ENCODE measurements at regions not wholly inside any gene's neighbourhood (a gene's known extent, or its start where the extent isn't known, plus 50 kb on each side); places are given as distances from the start of the nearest gene placed in this dataset.

- Histone ChIP-seq H3K4me1 (no peaks in the 10 kb centered on the region), H3K36me3 (no peaks in the 10 kb centered on the region), H3K27me3 (no peaks in the 10 kb centered on the region), H3K9me3 (no peaks in the 10 kb centered on the region), H3K4me3 (no peak overlapping the region), H3K27ac (no peak overlapping the region)
- no peak for TF ChIP-seq CTCF (IDR thresholded peaks at IDR 0.05)
- intact Hi-C loops (cut with DNase I): no loop called here
- FAIRE-seq (no peak), ATAC-seq (no peak), DNase-seq (no peak)
- 74 to 82% methylated on average over 5 of the region's 5 CpGs for WGBS, 2 donors
Observed at GRCh38 chr15:70301396-70301795, 203.7 kb upstream of the TLE3 start.

GRCh38 chr15:70299931-70300869 lies 202.5 kb upstream of the TLE3 start:
- H3K27me3 ChIP-seq: no peaks in the 10 kb centered on the region
- H3K4me1 ChIP-seq: no peaks in the 10 kb centered on the region
- no peak for FAIRE-seq
- H3K9me3 ChIP-seq: no peaks in the 10 kb centered on the region
- peak in 3 of 4 donors; percentile 22 to 48 (median 27) for ATAC-seq
- intact Hi-C loops (cut with DNase I): no loop called here
- no peak overlapping the region for H3K4me3 ChIP-seq
- WGBS, 2 donors: 90 to 91% methylated on average over 13 of the region's 13 CpGs
- H3K27ac ChIP-seq: no peak overlapping the region
- DNase-seq: no peak
- H3K36me3 ChIP-seq: no peaks in the 10 kb centered on the region
- no peak for TF ChIP-seq CTCF (IDR thresholded peaks at IDR 0.05)

GRCh38 chr15:70297465-70298058 lies 199.8 kb upstream of the TLE3 start:
- ATAC-seq: no peak
- no peaks in the 10 kb centered on the region for H3K27me3 ChIP-seq
- no peak overlapping the region for H3K27ac ChIP-seq
- no peak overlapping the region for H3K4me3 ChIP-seq
- no peaks in the 10 kb centered on the region for H3K9me3 ChIP-seq
- intact Hi-C loops (cut with DNase I): no loop called here
- no peak for DNase-seq
- no peak for FAIRE-seq
- H3K4me1 ChIP-seq: no peaks in the 10 kb centered on the region
- H3K36me3 ChIP-seq: no peaks in the 10 kb centered on the region
- 57% methylated on average over 6 of the region's 6 CpGs for WGBS, 2 donors
- TF ChIP-seq CTCF (IDR thresholded peaks at IDR 0.05): no peak

GRCh38 chr15:70294731-70295305 lies 197.1 kb upstream of the TLE3 start:
- H3K27ac ChIP-seq: no peak overlapping the region
- no peak for FAIRE-seq
- no peak for ATAC-seq
- 81 to 97% methylated on average over 3 of the region's 3 CpGs for WGBS, 2 donors
- H3K27me3 ChIP-seq: no peaks in the 10 kb centered on the region
- no peaks in the 10 kb centered on the region for H3K36me3 ChIP-seq
- intact Hi-C loops (cut with DNase I): no loop called here
- no peaks in the 10 kb centered on the region for H3K9me3 ChIP-seq
- no peak overlapping the region for H3K4me3 ChIP-seq
- no peak for TF ChIP-seq CTCF (IDR thresholded peaks at IDR 0.05)
- H3K4me1 ChIP-seq: no peaks in the 10 kb centered on the region
- no peak for DNase-seq
